ENCODE measurements at regions not wholly inside any gene's neighbourhood (a gene's known extent, or its start where the extent isn't known, plus 50 kb on each side); places are given as distances from the start of the nearest gene placed in this dataset.

- no peak for DNase-seq
Measured at GRCh38 chr15:93261845-93262244, 172.8 kb upstream of the RGMA start.

- DNase-seq: peak; percentile 30
Measured at GRCh38 chr15:93257920-93258319, 168.9 kb upstream of the RGMA start.

GRCh38 chr15:93253681-93254080 is 164.7 kb upstream of the RGMA start:
- no peak for DNase-seq

GRCh38 chr15:93252780-93253179 is 163.8 kb upstream of the RGMA start:
- DNase-seq: no peak

- DNase-seq: peak; percentile 76
Measured at GRCh38 chr15:93250950-93251349, 161.9 kb upstream of the RGMA start.

GRCh38 chr15:93250209-93250608 is 161.2 kb upstream of the RGMA start:
- DNase-seq: no peak

- DNase-seq: no peak
Measured at GRCh38 chr15:93249623-93250022, 160.6 kb upstream of the RGMA start.

- DNase-seq: no peak
Measured at GRCh38 chr15:93247466-93248121, 158.6 kb upstream of the RGMA start.

GRCh38 chr15:93246266-93247242 is 157.5 kb upstream of the RGMA start:
- no peak for DNase-seq

- DNase-seq: no peak
Measured at GRCh38 chr15:93245661-93246042, 156.6 kb upstream of the RGMA start.

- DNase-seq: no peak
Measured at GRCh38 chr15:93244696-93245660, 156.0 kb upstream of the RGMA start.

GRCh38 chr15:93243573-93243972 is 154.6 kb upstream of the RGMA start:
- no peak for DNase-seq

GRCh38 chr15:93241696-93242585 is 152.9 kb upstream of the RGMA start:
- DNase-seq: no peak

GRCh38 chr15:93239993-93240392 is 151.0 kb upstream of the RGMA start:
- no peak for DNase-seq

GRCh38 chr15:93239591-93239990 is 150.6 kb upstream of the RGMA start:
- DNase-seq: no peak

- DNase-seq: no peak
Measured at GRCh38 chr15:93238641-93239040, 149.6 kb upstream of the RGMA start.

GRCh38 chr15:93235926-93236780 is 147.1 kb upstream of the RGMA start:
- DNase-seq: no peak

GRCh38 chr15:93235269-93235668 is 146.3 kb upstream of the RGMA start:
- no peak for DNase-seq

GRCh38 chr15:93233710-93234109 is 144.7 kb upstream of the RGMA start:
- DNase-seq: no peak

GRCh38 chr15:93232845-93233244 is 143.8 kb upstream of the RGMA start:
- no peak for DNase-seq

- no peak for DNase-seq
Measured at GRCh38 chr15:93231994-93232393, 143.0 kb upstream of the RGMA start.

All from fibroblast of skin of scalp (primary cell).